LNCaP clone FGC (cell line): ENCODE measurements at regions not wholly inside any gene's neighbourhood (a gene's known extent, or its start where the extent isn't known, plus 50 kb on each side); places are given as distances from the start of the nearest gene placed in this dataset.
"Not testable (repeated sequence)": the region's sequence is repeated elsewhere in the genome, so short reads cannot be mapped to it uniquely, and the experiment has no call there.

ENCODE experiments used
- DNase-seq: peaks from one replicate; pipeline ENCODE4 v3.0.0-alpha.2; 2011; ENCODE audit warnings: low read depth
- H3K4me3 ChIP-seq: 2 replicates; pipeline ENCODE4 v1.5.1; 2011; ENCODE audit warnings: mild to moderate bottlenecking, low read depth, low read length, control low read depth
- TF ChIP-seq, protein P1 (sequence below): IDR thresholded peaks from 2 replicates; pipeline ENCODE4 v1.5.1; 2012; ENCODE audit warnings: mild to moderate bottlenecking; ENCODE audit not compliant: control insufficient read depth, insufficient read depth; ENCODE audit errors: extremely low read depth

DNA sequence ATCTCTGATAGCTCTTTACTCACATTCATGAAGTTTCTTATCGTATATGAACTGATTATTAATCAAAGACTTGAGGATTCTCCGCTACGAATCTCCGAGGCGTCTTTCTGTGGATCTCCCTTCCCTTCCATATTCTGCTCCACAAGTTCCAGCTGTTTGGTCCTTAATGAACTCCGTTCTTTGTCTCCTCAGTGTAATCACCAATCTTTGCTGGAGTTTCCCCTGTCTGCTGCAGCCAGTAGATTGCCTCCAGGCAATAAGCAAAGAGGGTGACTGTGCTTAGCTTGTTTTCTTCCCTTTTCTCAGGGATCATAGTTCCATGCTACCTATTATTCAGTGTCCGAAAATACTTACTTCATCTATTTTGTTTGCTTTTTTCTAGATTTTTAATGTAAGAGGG, 169.6 kb upstream of the FOLH1 start:
- TF ChIP-seq, protein P1, sequence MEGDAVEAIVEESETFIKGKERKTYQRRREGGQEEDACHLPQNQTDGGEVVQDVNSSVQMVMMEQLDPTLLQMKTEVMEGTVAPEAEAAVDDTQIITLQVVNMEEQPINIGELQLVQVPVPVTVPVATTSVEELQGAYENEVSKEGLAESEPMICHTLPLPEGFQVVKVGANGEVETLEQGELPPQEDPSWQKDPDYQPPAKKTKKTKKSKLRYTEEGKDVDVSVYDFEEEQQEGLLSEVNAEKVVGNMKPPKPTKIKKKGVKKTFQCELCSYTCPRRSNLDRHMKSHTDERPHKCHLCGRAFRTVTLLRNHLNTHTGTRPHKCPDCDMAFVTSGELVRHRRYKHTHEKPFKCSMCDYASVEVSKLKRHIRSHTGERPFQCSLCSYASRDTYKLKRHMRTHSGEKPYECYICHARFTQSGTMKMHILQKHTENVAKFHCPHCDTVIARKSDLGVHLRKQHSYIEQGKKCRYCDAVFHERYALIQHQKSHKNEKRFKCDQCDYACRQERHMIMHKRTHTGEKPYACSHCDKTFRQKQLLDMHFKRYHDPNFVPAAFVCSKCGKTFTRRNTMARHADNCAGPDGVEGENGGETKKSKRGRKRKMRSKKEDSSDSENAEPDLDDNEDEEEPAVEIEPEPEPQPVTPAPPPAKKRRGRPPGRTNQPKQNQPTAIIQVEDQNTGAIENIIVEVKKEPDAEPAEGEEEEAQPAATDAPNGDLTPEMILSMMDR = no peak
- H3K4me3 ChIP-seq = no peak overlapping the region
- DNase-seq = no peak

DNA sequence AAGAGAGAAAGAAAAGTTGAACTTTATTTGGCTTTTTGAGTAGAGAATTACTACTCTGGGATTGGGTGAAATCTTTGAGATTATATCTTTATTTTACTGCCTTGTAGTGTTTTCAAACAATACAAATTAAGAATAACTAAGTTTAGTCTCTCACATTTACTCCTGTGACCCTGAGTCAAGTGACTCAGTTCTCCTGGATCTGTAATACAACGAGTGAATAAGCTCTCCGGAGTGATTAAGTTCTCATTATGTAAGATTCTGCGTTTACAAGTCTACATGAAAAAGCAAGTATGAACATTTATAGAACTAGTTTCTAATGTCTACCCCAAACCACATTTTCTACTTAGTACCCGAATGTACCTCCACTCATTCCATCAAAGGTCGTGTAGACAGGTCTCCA, 165.5 kb upstream of the FOLH1 start:
- H3K4me3 ChIP-seq, DNase-seq: not testable (repeated sequence)

DNA sequence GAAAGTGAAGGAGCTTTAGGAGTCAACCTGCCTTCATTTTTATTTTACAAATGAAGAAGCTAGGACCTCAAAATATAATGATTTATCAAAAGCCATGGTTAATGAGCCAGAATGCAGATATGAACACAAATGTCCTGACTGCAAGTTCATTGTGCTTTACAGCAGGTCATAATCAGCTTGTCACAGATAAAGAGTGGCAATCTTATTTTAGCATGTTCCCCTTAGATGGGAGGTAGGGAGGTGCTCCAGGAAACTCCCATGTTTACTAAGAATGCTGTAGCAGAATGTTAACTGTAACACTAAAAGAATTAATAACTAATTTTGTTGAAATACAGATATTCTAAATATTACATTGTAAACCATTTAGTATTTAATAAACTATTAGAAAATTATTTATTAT, 165.0 kb upstream of the FOLH1 start:
- not testable (repeated sequence) for DNase-seq, H3K4me3 ChIP-seq

DNA sequence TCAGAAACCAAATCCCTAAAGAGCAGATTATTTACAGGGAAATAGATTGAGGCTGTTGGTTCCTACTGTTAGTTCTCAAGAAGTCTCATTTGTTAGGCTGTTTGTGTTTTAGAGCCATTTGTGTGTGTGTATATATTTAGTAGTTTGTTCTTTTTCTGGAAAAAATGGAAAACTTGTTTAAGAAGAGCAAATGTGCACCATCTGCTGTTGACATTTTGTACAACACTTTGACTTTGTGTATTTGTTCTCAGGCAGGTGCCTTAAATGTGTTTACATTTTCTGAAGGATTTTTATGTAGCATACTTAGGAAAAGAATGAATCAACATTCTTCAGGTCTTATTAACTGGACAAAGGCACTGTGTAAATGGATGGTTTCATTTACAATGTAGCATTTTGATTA, 163.7 kb upstream of the FOLH1 start:
- peak; percentile 33 for DNase-seq
- not testable (repeated sequence) for H3K4me3 ChIP-seq
- TF ChIP-seq, protein P1 = peak; percentile 54

DNA sequence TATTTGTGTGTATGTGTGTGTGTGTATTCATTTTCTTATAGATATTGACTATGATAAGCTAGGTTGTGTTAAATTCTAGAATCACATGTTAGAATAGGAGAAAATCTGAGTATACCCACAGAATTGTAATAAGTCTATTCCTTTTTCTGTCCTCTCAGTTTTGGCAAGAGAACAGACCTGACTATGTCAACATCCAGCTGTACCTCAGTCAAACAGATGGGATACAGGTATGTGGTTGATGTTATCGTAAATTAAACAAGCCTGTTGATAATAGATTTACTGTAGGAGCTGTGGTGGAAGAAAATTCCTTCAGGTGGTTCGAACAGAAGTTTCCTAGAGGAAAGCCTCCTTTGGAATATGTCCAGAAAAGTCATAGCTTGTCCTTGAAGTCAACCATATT, 160.2 kb upstream of the FOLH1 start:
- not testable (repeated sequence) for H3K4me3 ChIP-seq
- DNase-seq = peak; percentile 67

DNA sequence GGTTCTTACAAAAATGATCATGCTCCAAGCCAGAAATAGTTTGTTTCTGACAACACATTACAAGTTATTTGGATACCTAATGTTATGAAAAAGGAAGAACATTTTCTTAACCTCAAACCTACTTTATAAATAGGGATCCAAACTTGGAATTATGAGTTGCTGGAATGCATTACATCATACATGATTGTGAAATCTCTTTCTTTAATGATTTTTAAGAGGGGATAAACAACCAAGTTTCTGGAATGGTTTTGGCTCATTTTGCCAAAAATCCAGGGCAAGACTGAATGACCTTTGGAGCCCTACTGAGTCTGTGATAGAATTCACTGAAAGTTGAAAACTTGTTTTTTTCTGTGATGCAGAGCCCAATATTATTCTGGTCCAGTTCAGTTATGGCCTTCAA, 157.0 kb upstream of the FOLH1 start:
- DNase-seq, H3K4me3 ChIP-seq: not testable (repeated sequence)

DNA sequence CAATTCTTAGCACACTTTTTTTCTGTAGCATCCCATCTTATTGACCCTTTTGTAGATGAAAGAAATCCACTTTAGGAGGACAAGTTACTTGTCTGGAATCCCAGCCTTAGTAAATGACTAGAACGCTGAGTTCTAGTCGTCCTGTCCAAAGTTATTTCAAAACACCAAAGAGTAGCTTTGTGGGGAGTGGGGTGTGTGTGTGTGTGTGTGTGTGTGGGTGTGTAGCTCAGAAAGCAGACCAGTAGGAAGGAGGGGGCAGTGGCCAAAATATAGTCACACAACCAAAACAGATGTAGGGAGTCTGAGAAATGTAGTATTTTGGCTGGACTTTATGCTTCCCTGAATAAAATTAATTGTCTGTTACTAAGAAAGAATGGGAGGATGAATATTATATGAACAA, 154.6 kb upstream of the FOLH1 start:
- not testable (repeated sequence) for DNase-seq

DNA sequence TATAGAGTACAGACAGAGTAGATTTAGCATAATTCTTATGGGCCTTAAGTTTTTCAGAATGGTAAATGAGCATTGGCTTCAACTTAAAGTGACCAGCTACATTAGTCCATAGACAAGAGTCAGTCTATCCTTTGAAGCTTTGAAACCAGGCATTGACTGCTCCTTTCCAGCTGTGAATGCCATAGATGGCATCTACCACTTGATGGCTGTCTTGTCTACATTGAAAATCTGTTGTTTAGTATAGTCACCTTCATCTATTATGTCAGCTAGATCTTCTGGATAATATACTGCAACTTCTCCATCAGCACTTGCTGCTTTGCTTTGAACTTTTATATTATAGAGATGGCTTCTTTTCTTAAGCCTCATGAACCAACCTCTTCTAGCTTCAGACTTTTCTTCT, 146.1 kb upstream of the FOLH1 start:
- DNase-seq, H3K4me3 ChIP-seq: not testable (repeated sequence)

More for the DNA sequence above, 154.6 kb upstream of the FOLH1 start:
- H3K4me3 ChIP-seq = not testable (repeated sequence)

DNA sequence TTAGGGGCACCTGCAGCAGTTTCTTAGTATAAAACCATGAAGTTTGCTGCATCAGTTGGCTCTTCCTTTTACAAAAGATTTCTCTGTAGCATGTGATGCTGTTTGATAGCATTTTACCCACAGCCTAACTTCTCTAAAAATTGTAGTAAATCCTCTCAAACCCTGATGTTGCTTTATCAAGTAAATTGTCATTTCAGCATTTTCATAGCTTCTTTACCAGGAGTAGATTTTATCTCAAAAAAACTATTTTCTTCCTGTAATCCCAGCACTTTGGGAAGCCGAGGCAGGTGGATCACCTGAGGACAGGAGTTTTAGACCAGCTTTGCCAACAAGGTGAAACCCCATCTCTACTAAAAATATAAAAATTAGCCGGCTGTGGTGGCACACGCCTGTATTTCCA, 144.5 kb upstream of the FOLH1 start:
- not testable (repeated sequence) for DNase-seq, H3K4me3 ChIP-seq

DNA sequence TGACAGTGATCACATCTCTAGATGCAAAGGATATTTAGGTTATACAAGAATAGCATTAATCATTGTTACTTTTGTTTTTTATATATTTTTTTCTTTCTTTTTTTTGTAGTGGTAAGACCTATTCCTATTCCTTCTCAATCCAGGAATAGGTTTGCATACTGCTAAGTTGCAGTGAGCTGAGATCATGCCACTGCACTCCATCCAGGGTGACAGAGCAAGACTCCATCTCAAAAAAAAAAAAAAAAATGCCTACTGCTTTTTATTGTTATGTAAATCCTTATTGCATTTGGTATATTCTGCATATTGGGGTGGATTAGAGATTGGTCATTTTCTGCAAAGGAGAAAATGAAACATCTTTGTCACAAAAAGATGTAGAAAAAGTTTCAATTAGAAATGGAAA, 138.2 kb upstream of the FOLH1 start:
- DNase-seq, H3K4me3 ChIP-seq: not testable (repeated sequence)

DNA sequence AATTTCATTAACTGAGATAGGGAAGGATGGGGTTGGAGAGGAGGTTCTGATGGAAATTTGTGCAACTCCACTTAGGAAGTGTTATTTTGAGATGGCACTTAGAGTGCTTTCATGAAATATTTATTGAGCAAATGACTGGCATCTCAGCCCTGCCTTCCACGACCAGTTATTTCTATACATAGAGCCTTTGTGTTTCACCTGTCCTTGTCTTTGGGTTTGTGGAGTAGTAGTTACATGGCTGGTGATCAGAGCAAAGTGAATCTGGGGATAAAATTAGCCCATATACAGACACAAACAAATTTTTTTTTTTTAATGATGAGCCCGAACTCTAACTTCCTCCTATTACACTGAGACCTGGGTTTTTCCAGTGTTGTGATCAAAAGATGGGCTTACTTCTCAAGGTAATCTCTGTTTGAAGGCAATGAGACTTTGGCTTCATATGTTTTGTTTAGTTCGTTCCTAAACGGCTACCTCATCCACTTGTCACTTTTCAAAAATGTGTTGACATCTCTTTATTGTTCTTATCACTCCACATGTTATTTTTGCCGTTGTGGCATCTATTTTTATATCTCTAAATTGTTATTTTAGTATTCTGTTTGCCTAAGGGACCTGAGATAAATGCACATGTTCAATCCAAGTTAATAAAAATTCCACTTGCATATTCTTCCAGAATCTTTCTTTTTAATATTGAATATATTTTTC, 120.2 kb upstream of the FOLH1 start:
- not testable (repeated sequence) for H3K4me3 ChIP-seq, DNase-seq

DNA sequence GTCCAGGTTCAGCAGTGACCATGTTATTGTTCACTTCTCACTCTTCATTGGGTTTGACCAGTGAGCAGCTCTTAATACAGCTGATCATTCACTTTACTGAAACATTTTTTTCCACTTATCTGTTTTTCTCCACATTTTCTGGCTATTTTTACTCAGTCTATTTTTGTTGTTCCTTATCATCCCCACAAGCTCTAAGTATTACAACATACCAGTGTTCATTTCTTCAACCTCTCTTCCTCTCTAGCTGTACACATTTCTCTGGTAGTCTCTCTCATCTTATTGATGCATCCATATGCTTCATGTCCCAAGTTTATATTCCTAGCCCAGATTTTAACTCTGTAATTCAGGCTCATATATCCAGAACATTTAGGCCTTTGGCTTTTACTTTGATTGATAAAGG, 119.4 kb upstream of the FOLH1 start:
- DNase-seq, H3K4me3 ChIP-seq: not testable (repeated sequence)

DNA sequence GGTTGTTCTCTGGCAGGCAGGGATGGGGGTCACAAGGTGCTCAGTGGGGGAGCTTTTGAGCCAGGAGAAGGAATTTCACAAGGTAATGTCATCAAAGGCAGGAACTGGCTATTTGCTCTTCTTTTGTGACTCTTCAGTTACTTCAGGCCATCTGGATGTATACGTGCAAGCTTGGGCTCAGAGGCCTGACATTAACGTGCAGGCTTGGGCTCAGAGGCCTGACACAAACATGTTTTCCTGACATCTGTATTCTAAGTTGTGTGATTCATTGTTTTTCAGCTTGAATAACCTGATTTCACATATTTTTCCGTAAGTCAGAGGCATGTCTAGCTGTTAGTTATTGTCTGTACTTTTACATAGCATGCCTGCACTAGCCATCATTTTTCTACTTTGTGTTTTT, 118.2 kb upstream of the FOLH1 start:
- not testable (repeated sequence) for DNase-seq, H3K4me3 ChIP-seq
